GM12878 (cell line): ENCODE measurements at regions not wholly inside any gene's neighbourhood (a gene's known extent, or its start where the extent isn't known, plus 50 kb on each side); places are given as distances from the start of the nearest gene placed in this dataset.

Source experiments
- ATAC-seq: fragments of 200-7000 bp; cut with Tn5 transposase; 3 replicates; pipeline ENCODE4 v1.9.1; 2020; ENCODE audit warnings: mild to moderate bottlenecking, moderate library complexity
- BruUV-seq: library from RNA; stranded (reverse); fragments of 400-500 nt; replicated peaks from 2 replicates; lab custom pipeline; 2021; lab: Mats Ljungman, UMichigan
- CTCF ChIA-PET: fragments of 300-600 bp; sonication (Branson Sonifier 250); formaldehyde crosslinking; extraction: SDS; loops from one replicate; lab custom pipeline; 2021; ENCODE audit warnings: inconsistent platforms; lab: Yijun Ruan, JAX
- POLR2A ChIA-PET: fragments of 350-600 bp; formaldehyde crosslinking; extraction: SDS; loops from one replicate; lab custom pipeline; 2021; ENCODE audit warnings: inconsistent platforms; lab: Charles Lee
- RAD21 ChIA-PET: fragments of 300-600 bp; sonication (Branson Sonifier 250); formaldehyde crosslinking; loops from one replicate; lab custom pipeline; 2023; ENCODE audit warnings: antibody characterized with exemption; ENCODE audit not compliant: unreplicated experiment; lab: Charles Lee
- SMC1A ChIA-PET: fragments of 300-600 bp; sonication (Branson Sonifier 250); formaldehyde crosslinking; loops from one replicate; lab custom pipeline; 2023; ENCODE audit not compliant: unreplicated experiment, uncharacterized antibody; lab: Charles Lee
- DNase-seq: peaks from one replicate; pipeline ENCODE4 v3.0.0-alpha.2; 2011; ENCODE audit warnings: low read depth, low spot score
- FAIRE-seq: peaks from 3 replicates; lab custom pipeline; 2011; peaks lifted over from hg19 to GRCh38; lab: Jason Lieb, UNC
- H2AFZ ChIP-seq: 2 replicates; pipeline ENCODE4 v1.6.0; 2011; ENCODE audit warnings: low read depth, low read length, control low read depth; ENCODE audit not compliant: control insufficient read depth
- H3K27ac ChIP-seq: 2 replicates; pipeline ENCODE4 v1.5.1; 2011; ENCODE audit warnings: control low read depth; ENCODE audit not compliant: control insufficient read depth, insufficient read depth
- H3K27me3 ChIP-seq, 2 experiments: replicated peaks in 1 of 2; 2 replicates each; pipeline versions ENCODE4 v1.6.0 to v1.6.1; 2011; ENCODE audit warnings: low read length in 1 of 2; ENCODE audit not compliant: control insufficient read depth in 2 of 2, insufficient read depth in 2 of 2
- H3K36me3 ChIP-seq, 2 experiments: 2 replicates each; pipeline ENCODE4 v1.5.1; 2011; ENCODE audit warnings: low read length in 1 of 2; ENCODE audit not compliant: control insufficient read depth in 2 of 2, insufficient read depth in 2 of 2
- H3K4me1 ChIP-seq: 2 replicates; pipeline ENCODE4 v1.6.1; 2011; ENCODE audit warnings: mild to moderate bottlenecking, low read length, moderate library complexity, mixed read lengths; ENCODE audit not compliant: control insufficient read depth, insufficient read depth
- H3K4me2 ChIP-seq: 2 replicates; pipeline ENCODE4 v1.6.0; 2011; ENCODE audit warnings: control low read depth; ENCODE audit not compliant: control insufficient read depth, insufficient read depth
- H3K4me3 ChIP-seq: fragments of 200-600 bp; sonication (generic); 2 replicates; pipeline ENCODE4 v1.5.1; 2016
- H3K79me2 ChIP-seq: 2 replicates; pipeline ENCODE4 v1.6.0; 2011; ENCODE audit warnings: low read length; ENCODE audit not compliant: control insufficient read depth, insufficient read depth
- H3K9ac ChIP-seq: 2 replicates; pipeline ENCODE4 v1.8.0; 2011; ENCODE audit warnings: low read length, control low read depth, mixed read lengths; ENCODE audit not compliant: control insufficient read depth, insufficient read depth
- H3K9me3 ChIP-seq: replicated peaks from 3 replicates; pipeline ENCODE4 v1.5.1; 2011; ENCODE audit warnings: mild to moderate bottlenecking, low read length; ENCODE audit not compliant: control insufficient read depth, insufficient read depth
- H4K20me1 ChIP-seq: 2 replicates; pipeline ENCODE4 v1.6.0; 2011; ENCODE audit not compliant: control insufficient read depth, insufficient read depth
- BCL11A ChIP-seq: IDR thresholded peaks from 2 replicates; pipeline ENCODE4 v1.6.1; 2011; ENCODE audit warnings: low read depth, low read length
- BMI1 ChIP-seq: fragments of 450-650 bp; IDR thresholded peaks from 2 replicates; pipeline ENCODE4 v1.6.1; 2016; ENCODE audit warnings: mild to moderate bottlenecking, moderate library complexity, borderline replicate concordance
- GATAD2B ChIP-seq: fragments of 450-650 bp; conservative IDR thresholded peaks from 2 replicates; pipeline ENCODE4 v1.6.1; 2017; ENCODE audit warnings: low read depth, mild to moderate bottlenecking, moderate library complexity
- IKZF1 ChIP-seq: fragments of 450-650 bp; conservative IDR thresholded peaks from 2 replicates; pipeline ENCODE4 v1.6.1; 2017; ENCODE audit warnings: antibody characterized with exemption, mild to moderate bottlenecking
- KLF5 ChIP-seq: fragments of 450-650 bp; IDR thresholded peaks from 2 replicates; pipeline ENCODE4 v1.6.1; 2014; ENCODE audit warnings: mild to moderate bottlenecking; ENCODE audit not compliant: partially characterized antibody
- NBN ChIP-seq: fragments of 450-650 bp; IDR thresholded peaks from 2 replicates; pipeline ENCODE4 v1.6.1; 2016
- PAX8 ChIP-seq: fragments of 450-650 bp; IDR thresholded peaks from 2 replicates; pipeline ENCODE4 v1.6.1; 2017; ENCODE audit warnings: mild to moderate bottlenecking, moderate library complexity
- RBBP5 ChIP-seq: fragments of 200-600 bp; sonication (generic); conservative IDR thresholded peaks from 2 replicates; pipeline ENCODE4 v1.6.1; 2016
- RFX5 ChIP-seq: IDR thresholded peaks from 2 replicates; pipeline ENCODE4 v1.6.1; 2011; ENCODE audit warnings: low read depth, low read length, improper control_type of control experiment
- SPI1 ChIP-seq: IDR thresholded peaks from 2 replicates; pipeline ENCODE4 v1.6.1; 2011; ENCODE audit warnings: low read depth, mild to moderate bottlenecking, low read length, moderate library complexity, borderline replicate concordance; ENCODE audit not compliant: insufficient read depth
- TCF12 ChIP-seq: IDR thresholded peaks from 2 replicates; pipeline ENCODE4 v1.6.1; 2011; ENCODE audit warnings: low read depth, mild to moderate bottlenecking, low read length
- USF2 ChIP-seq: IDR thresholded peaks from 2 replicates; pipeline ENCODE4 v1.6.1; 2011; ENCODE audit warnings: low read depth, low read length, improper control_type of control experiment, borderline replicate concordance
- ZBTB40 ChIP-seq: fragments of 450-650 bp; IDR thresholded peaks from 2 replicates; pipeline ENCODE4 v1.6.1; 2016; ENCODE audit warnings: mild to moderate bottlenecking, moderate library complexity, borderline replicate concordance
- ZNF274 ChIP-seq: IDR thresholded peaks from one replicate; pipeline ENCODE4 v1.8.0; 2011; ENCODE audit not compliant: insufficient read length, insufficient read depth
- ZNF384 ChIP-seq: IDR thresholded peaks from 2 replicates; pipeline ENCODE4 v1.6.1; 2012; ENCODE audit warnings: low read depth, mild to moderate bottlenecking, low read length, improper control_type of control experiment, borderline replicate concordance
- WGBS: methylation state at CpG from one replicate; pipeline ENCODE4 v1.1.6; 2016; ENCODE audit warnings: low lambda C conversion rate; ENCODE audit not compliant: insufficient replicate concordance, insufficient coverage; ENCODE audit errors: missing lambda C conversion rate; 5-methylcytosine and 5-hydroxymethylcytosine counted together
- in situ Hi-C: fragments of 300-500 bp; cut with MboI; formaldehyde crosslinking; loops from 9 replicates; pipeline ENCODE4 v1.14.3; 2018; ENCODE audit warnings: mixed read lengths
- intact Hi-C: fragments of 100-400 bp; cut with micrococcal nuclease; formaldehyde crosslinking; loops from one replicate; pipeline ENCODE4 v1.14.2; 2022; ENCODE audit not compliant: unreplicated experiment
- TF ChIP-seq, protein P1 (sequence below): fragments of 450-650 bp; IDR thresholded peaks from 2 replicates; pipeline ENCODE4 v1.6.1; 2017; ENCODE audit warnings: low read depth, mild to moderate bottlenecking, moderate library complexity
- TF ChIP-seq, protein P2 (sequence below): IDR thresholded peaks from 2 replicates; pipeline ENCODE4 v1.6.1; 2012; ENCODE audit warnings: low read length, inconsistent platforms

DNA sequence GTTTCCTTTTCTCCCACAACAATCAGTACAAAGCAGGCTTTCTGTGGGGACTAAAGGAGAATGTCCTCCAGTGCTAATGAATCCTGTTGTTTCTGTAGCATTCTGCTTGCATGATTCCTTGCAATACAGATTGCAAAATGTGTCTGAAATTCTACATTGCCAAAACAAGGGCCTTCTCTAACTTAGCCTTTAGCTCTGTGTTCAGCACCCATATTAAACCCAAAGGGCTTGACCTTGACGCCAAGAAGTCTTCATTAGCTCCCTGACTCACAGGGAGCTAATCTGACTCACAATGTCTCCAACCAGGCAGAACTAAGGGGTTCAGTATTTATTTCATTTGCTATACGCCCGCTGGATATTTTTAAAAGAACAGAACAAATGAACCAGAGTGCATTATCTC lies 241.4 kb upstream of the CLNK start (continued):
- TF ChIP-seq GATAD2B, result no peak
- TF ChIP-seq, protein P1, sequence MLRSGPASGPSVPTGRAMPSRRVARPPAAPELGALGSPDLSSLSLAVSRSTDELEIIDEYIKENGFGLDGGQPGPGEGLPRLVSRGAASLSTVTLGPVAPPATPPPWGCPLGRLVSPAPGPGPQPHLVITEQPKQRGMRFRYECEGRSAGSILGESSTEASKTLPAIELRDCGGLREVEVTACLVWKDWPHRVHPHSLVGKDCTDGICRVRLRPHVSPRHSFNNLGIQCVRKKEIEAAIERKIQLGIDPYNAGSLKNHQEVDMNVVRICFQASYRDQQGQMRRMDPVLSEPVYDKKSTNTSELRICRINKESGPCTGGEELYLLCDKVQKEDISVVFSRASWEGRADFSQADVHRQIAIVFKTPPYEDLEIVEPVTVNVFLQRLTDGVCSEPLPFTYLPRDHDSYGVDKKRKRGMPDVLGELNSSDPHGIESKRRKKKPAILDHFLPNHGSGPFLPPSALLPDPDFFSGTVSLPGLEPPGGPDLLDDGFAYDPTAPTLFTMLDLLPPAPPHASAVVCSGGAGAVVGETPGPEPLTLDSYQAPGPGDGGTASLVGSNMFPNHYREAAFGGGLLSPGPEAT, result no peak
- TF ChIP-seq, protein P2, sequence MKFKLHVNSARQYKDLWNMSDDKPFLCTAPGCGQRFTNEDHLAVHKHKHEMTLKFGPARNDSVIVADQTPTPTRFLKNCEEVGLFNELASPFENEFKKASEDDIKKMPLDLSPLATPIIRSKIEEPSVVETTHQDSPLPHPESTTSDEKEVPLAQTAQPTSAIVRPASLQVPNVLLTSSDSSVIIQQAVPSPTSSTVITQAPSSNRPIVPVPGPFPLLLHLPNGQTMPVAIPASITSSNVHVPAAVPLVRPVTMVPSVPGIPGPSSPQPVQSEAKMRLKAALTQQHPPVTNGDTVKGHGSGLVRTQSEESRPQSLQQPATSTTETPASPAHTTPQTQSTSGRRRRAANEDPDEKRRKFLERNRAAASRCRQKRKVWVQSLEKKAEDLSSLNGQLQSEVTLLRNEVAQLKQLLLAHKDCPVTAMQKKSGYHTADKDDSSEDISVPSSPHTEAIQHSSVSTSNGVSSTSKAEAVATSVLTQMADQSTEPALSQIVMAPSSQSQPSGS, result no peak
- no peak for TF ChIP-seq BCL11A
- TF ChIP-seq IKZF1, result no peak
- no peak for TF ChIP-seq RBBP5
- no peak for TF ChIP-seq BMI1
- TF ChIP-seq TCF12, result no peak
- no peak for TF ChIP-seq PAX8
- TF ChIP-seq KLF5, result no peak
- TF ChIP-seq ZNF274, result no peak
- no peak for TF ChIP-seq RFX5
- TF ChIP-seq, all 136 proteins: peak for 0

GRCh38 chr4:10924274-10924673 lies 239.7 kb upstream of the CLNK start:
- H3K9me3 ChIP-seq, result no peaks in the 10 kb centered on the region
- H3K79me2 ChIP-seq, result no peaks in the 10 kb centered on the region
- FAIRE-seq, result no peak
- TF ChIP-seq SPI1 (no peak), NBN (no peak), ZBTB40 (no peak), ZNF384 (no peak), USF2 (no peak)
- ChIA-PET RAD21 (no interaction called here), CTCF (no interaction called here), POLR2A (no interaction called here), SMC1A (no interaction called here)
- no peaks in the 10 kb centered on the region for H3K36me3 ChIP-seq
- H3K9ac ChIP-seq, result no peak overlapping the region
- no peak for DNase-seq
- no peak overlapping the region for H2AFZ ChIP-seq
- WGBS, result 46% methylated on average over 3 of the region's 3 CpGs
- H3K27ac ChIP-seq, result no peak overlapping the region
- no peak overlapping the region for H3K4me2 ChIP-seq
- no peaks in the 10 kb centered on the region for H4K20me1 ChIP-seq
- no peaks in the 10 kb centered on the region for H3K4me1 ChIP-seq
- H3K4me3 ChIP-seq, result no peak overlapping the region
- in situ Hi-C loops (no loop called here), intact Hi-C loops (no loop called here)
- no peak for ATAC-seq
- H3K27me3 ChIP-seq, result no peaks in the 10 kb centered on the region
- BruUV-seq, result no TSS peak
